ENCODE measurements at regions not wholly inside any gene's neighbourhood (a gene's known extent, or its start where the extent isn't known, plus 50 kb on each side); places are given as distances from the start of the nearest gene placed in this dataset.
"Not testable (repeated sequence)": the region's sequence is repeated elsewhere in the genome, so short reads cannot be mapped to it uniquely, and the experiment has no call there.

- Histone ChIP-seq H3K9me3 (no peaks in the 10 kb centered on the region), H3K27me3 (no peaks in the 10 kb centered on the region), H3K4me1 (ENCODE audit: control insufficient read depth in 1 of 2, insufficient read depth in 1 of 2, low read depth in 1 of 2, low read length in 1 of 2) (no peaks in the 10 kb centered on the region), H3K36me3 (no peaks in the 10 kb centered on the region), H3K4me3 (ENCODE audit: low read depth in 1 of 2, low read length in 1 of 2) (no peak overlapping the region), H3K27ac (no peak overlapping the region)
- TF ChIP-seq CTCF (IDR thresholded peaks at IDR 0.05), result no peak
These were observed 850.2 kb downstream of the BRINP3 start for GRCh38 chr1:189627427-189627826.

- H3K36me3 ChIP-seq, result no peaks in the 10 kb centered on the region
- H3K4me1 ChIP-seq (ENCODE audit: control insufficient read depth in 1 of 2, insufficient read depth in 1 of 2, low read depth in 1 of 2, low read length in 1 of 2), result no peaks in the 10 kb centered on the region
- no peaks in the 10 kb centered on the region for H3K9me3 ChIP-seq
- H3K4me3 ChIP-seq (ENCODE audit: low read depth in 1 of 2, low read length in 1 of 2), result no peak overlapping the region
- H3K27me3 ChIP-seq, result no peaks in the 10 kb centered on the region
- no peak for TF ChIP-seq CTCF (IDR thresholded peaks at IDR 0.05)
- H3K27ac ChIP-seq, result no peak overlapping the region
These were observed 848.8 kb downstream of the BRINP3 start for GRCh38 chr1:189628857-189629256.

- Histone ChIP-seq H3K9me3 (no peaks in the 10 kb centered on the region), H3K36me3 (no peaks in the 10 kb centered on the region), H3K27me3 (no peaks in the 10 kb centered on the region), H3K4me1 (ENCODE audit: control insufficient read depth in 1 of 2, insufficient read depth in 1 of 2, low read depth in 1 of 2, low read length in 1 of 2) (no peaks in the 10 kb centered on the region), H3K27ac (no peak overlapping the region), H3K4me3 (ENCODE audit: low read depth in 1 of 2, low read length in 1 of 2) (no peak overlapping the region)
- TF ChIP-seq CTCF (IDR thresholded peaks at IDR 0.05), result no peak
These were observed 844.0 kb downstream of the BRINP3 start for GRCh38 chr1:189633658-189634057.

GRCh38 chr1:189637041-189637440 lies 840.6 kb downstream of the BRINP3 start:
- no peak for TF ChIP-seq CTCF (IDR thresholded peaks at IDR 0.05)
- no peak overlapping the region for H3K4me3 ChIP-seq (ENCODE audit: low read depth in 1 of 2, low read length in 1 of 2)
- no peak overlapping the region for H3K27ac ChIP-seq
- no peaks in the 10 kb centered on the region for H3K4me1 ChIP-seq (ENCODE audit: control insufficient read depth in 1 of 2, insufficient read depth in 1 of 2, low read depth in 1 of 2, low read length in 1 of 2)
- H3K36me3 ChIP-seq, result no peaks in the 10 kb centered on the region
- H3K27me3 ChIP-seq, result no peaks in the 10 kb centered on the region
- H3K9me3 ChIP-seq, result no peaks in the 10 kb centered on the region

- H3K27me3 ChIP-seq; H3K4me1 ChIP-seq (ENCODE audit: control insufficient read depth in 1 of 2, insufficient read depth in 1 of 2, low read depth in 1 of 2, low read length in 1 of 2); H3K4me3 ChIP-seq (ENCODE audit: low read depth in 1 of 2, low read length in 1 of 2); H3K36me3 ChIP-seq; H3K27ac ChIP-seq; H3K9me3 ChIP-seq: not testable (repeated sequence)
These were observed 833.5 kb downstream of the BRINP3 start for GRCh38 chr1:189644156-189644555.

- Histone ChIP-seq H3K27me3 (no peaks in the 10 kb centered on the region), H3K27ac (no peak overlapping the region), H3K4me1 (ENCODE audit: control insufficient read depth in 1 of 2, insufficient read depth in 1 of 2, low read depth in 1 of 2, low read length in 1 of 2) (no peaks in the 10 kb centered on the region), H3K4me3 (ENCODE audit: low read depth in 1 of 2, low read length in 1 of 2) (no peak overlapping the region), H3K36me3 (no peaks in the 10 kb centered on the region), H3K9me3 (no peaks in the 10 kb centered on the region)
- no peak for TF ChIP-seq CTCF (IDR thresholded peaks at IDR 0.05)
These were observed 832.7 kb downstream of the BRINP3 start for GRCh38 chr1:189644970-189645369.

Measured in neutrophil (primary cell).